ENCODE measurements at regions not wholly inside any gene's neighbourhood (a gene's known extent, or its start where the extent isn't known, plus 50 kb on each side); places are given as distances from the start of the nearest gene placed in this dataset.
A peak's percentile ranks its signal among the peaks of the same experiment; 100 is the strongest.

GRCh38 chr10:60560451-60560850 lies 170.8 kb upstream of the ANK3 start:
- no peak overlapping the region for H3K4me3 ChIP-seq (ENCODE audit: low read depth, low read length)
- no peak for DNase-seq (ENCODE audit: low read depth)
- TF ChIP-seq MYC (IDR thresholded peaks at IDR 0.05; ENCODE audit: low read depth, low read length) (no peak), MAX (IDR thresholded peaks at IDR 0.05; ENCODE audit: low read depth, low read length) (no peak), POLR2A (IDR thresholded peaks at IDR 0.05; ENCODE audit: extremely low read depth, insufficient read length) (no peak), CTCF (IDR thresholded peaks at IDR 0.05; ENCODE audit: low read depth, low read length) (no peak)

GRCh38 chr10:60555700-60556099 lies 166.0 kb upstream of the ANK3 start:
- TF ChIP-seq MYC (IDR thresholded peaks at IDR 0.05; ENCODE audit: low read depth, low read length) (no peak), MAX (IDR thresholded peaks at IDR 0.05; ENCODE audit: low read depth, low read length) (no peak), POLR2A (IDR thresholded peaks at IDR 0.05; ENCODE audit: extremely low read depth, insufficient read length) (no peak), CTCF (IDR thresholded peaks at IDR 0.05; ENCODE audit: low read depth, low read length) (no peak)
- DNase-seq (ENCODE audit: low read depth), result no peak
- H3K4me3 ChIP-seq (ENCODE audit: low read depth, low read length), result no peak overlapping the region

GRCh38 chr10:60549686-60550085 lies 160.0 kb upstream of the ANK3 start:
- no peak overlapping the region for H3K4me3 ChIP-seq (ENCODE audit: low read depth, low read length)
- DNase-seq (ENCODE audit: low read depth), result peak; percentile 23
- TF ChIP-seq MYC (IDR thresholded peaks at IDR 0.05; ENCODE audit: low read depth, low read length) (no peak), MAX (IDR thresholded peaks at IDR 0.05; ENCODE audit: low read depth, low read length) (no peak), CTCF (IDR thresholded peaks at IDR 0.05; ENCODE audit: low read depth, low read length) (no peak), POLR2A (IDR thresholded peaks at IDR 0.05; ENCODE audit: extremely low read depth, insufficient read length) (no peak)

- TF ChIP-seq MYC (IDR thresholded peaks at IDR 0.05; ENCODE audit: low read depth, low read length), result no peak
- TF ChIP-seq POLR2A (IDR thresholded peaks at IDR 0.05; ENCODE audit: extremely low read depth, insufficient read length), result no peak
- no peak for TF ChIP-seq CTCF (IDR thresholded peaks at IDR 0.05; ENCODE audit: low read depth, low read length)
- TF ChIP-seq MAX (IDR thresholded peaks at IDR 0.05; ENCODE audit: low read depth, low read length), result no peak
- DNase-seq (ENCODE audit: low read depth), result no peak
- no peak overlapping the region for H3K4me3 ChIP-seq (ENCODE audit: low read depth, low read length)
Observed at GRCh38 chr10:60542657-60543056, 153.0 kb upstream of the ANK3 start.

- no peak overlapping the region for H3K4me3 ChIP-seq (ENCODE audit: low read depth, low read length)
- DNase-seq (ENCODE audit: low read depth), result no peak
- TF ChIP-seq MAX (IDR thresholded peaks at IDR 0.05; ENCODE audit: low read depth, low read length) (no peak), POLR2A (IDR thresholded peaks at IDR 0.05; ENCODE audit: extremely low read depth, insufficient read length) (no peak), MYC (IDR thresholded peaks at IDR 0.05; ENCODE audit: low read depth, low read length) (no peak), CTCF (IDR thresholded peaks at IDR 0.05; ENCODE audit: low read depth, low read length) (no peak)
Observed at GRCh38 chr10:60541451-60541850, 151.8 kb upstream of the ANK3 start.

GRCh38 chr10:60537697-60538096 lies 148.0 kb upstream of the ANK3 start:
- no peak for TF ChIP-seq CTCF (IDR thresholded peaks at IDR 0.05; ENCODE audit: low read depth, low read length)
- TF ChIP-seq MYC (IDR thresholded peaks at IDR 0.05; ENCODE audit: low read depth, low read length), result no peak
- TF ChIP-seq POLR2A (IDR thresholded peaks at IDR 0.05; ENCODE audit: extremely low read depth, insufficient read length), result no peak
- H3K4me3 ChIP-seq (ENCODE audit: low read depth, low read length), result no peak overlapping the region
- no peak for DNase-seq (ENCODE audit: low read depth)

Data from NB4 (cell line).